ENCODE measurements at regions not wholly inside any gene's neighbourhood (a gene's known extent, or its start where the extent isn't known, plus 50 kb on each side); places are given as distances from the start of the nearest gene placed in this dataset.
"Not testable (repeated sequence)": the region's sequence is repeated elsewhere in the genome, so short reads cannot be mapped to it uniquely, and the experiment has no call there.

DNA sequence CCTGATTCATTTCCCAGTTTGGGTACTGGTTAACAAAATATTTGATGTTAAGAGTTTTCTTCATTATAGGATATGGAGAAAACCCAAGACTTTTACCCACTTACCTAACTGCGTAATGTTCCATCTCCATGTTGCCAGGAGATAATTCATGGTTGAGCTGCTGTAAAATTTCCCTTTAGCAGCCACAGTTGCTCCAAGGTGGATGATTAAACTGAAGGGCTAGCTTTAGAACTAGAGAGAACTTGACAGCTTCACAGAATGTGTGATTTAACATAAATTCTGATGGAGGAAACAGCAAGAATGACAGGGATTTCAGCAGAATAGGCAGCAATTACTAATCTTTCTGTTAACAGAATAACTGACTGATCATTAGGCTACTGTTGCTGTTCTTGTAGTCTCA, 236.1 kb downstream of the MEF2C start:
- no peaks in the 10 kb centered on the region for H3K4me1 ChIP-seq (ENCODE audit: control insufficient read depth, low read length)
- H3K27ac ChIP-seq (ENCODE audit: low read depth, low read length), result no peak overlapping the region
- no peaks in the 10 kb centered on the region for H3K9me3 ChIP-seq (ENCODE audit: control insufficient read depth, insufficient read depth, low read length)
- no peak overlapping the region for H3K4me3 ChIP-seq (ENCODE audit: low read length)
- no peaks in the 10 kb centered on the region for H4K20me1 ChIP-seq (ENCODE audit: control insufficient read depth, insufficient read depth, low read depth, low read length)
- H3K4me2 ChIP-seq (ENCODE audit: low read length), result no peak overlapping the region
- no peaks in the 10 kb centered on the region for H3K36me3 ChIP-seq (ENCODE audit: control insufficient read depth, low read length)
- H3K9me2 ChIP-seq (replicated peaks; ENCODE audit: control insufficient read depth, low read length), result no peaks in the 10 kb centered on the region
- H3K79me2 ChIP-seq (ENCODE audit: control insufficient read depth, low read length), result no peaks in the 10 kb centered on the region
- no peaks in the 10 kb centered on the region for H3F3A ChIP-seq (ENCODE audit: control insufficient read depth, insufficient read depth)
- TF ChIP-seq EZH2phosphoT487 (IDR thresholded peaks at IDR 0.05; ENCODE audit: borderline replicate concordance, low read length), result no peak
- no peak for TF ChIP-seq CTCF (IDR thresholded peaks at IDR 0.05; ENCODE audit: low read depth, low read length, poor library complexity, severe bottlenecking)
- no peaks in the 10 kb centered on the region for H3K27me3 ChIP-seq (ENCODE audit: control insufficient read depth, low read length)

GRCh38 chr5:88644676-88645075, 238.3 kb downstream of the MEF2C start:
- Histone ChIP-seq H3K4me3 (ENCODE audit: low read length) (no peak overlapping the region), H3F3A (ENCODE audit: control insufficient read depth, insufficient read depth) (no peaks in the 10 kb centered on the region), H3K79me2 (ENCODE audit: control insufficient read depth, low read length) (no peaks in the 10 kb centered on the region), H4K20me1 (ENCODE audit: control insufficient read depth, insufficient read depth, low read depth, low read length) (no peaks in the 10 kb centered on the region), H3K4me2 (ENCODE audit: low read length) (no peak overlapping the region), H3K36me3 (ENCODE audit: control insufficient read depth, low read length) (no peaks in the 10 kb centered on the region), H3K9me3 (ENCODE audit: control insufficient read depth, insufficient read depth, low read length) (no peaks in the 10 kb centered on the region), H3K27ac (ENCODE audit: low read depth, low read length) (no peak overlapping the region), H3K4me1 (ENCODE audit: control insufficient read depth, low read length) (no peaks in the 10 kb centered on the region), H3K27me3 (ENCODE audit: control insufficient read depth, low read length) (no peaks in the 10 kb centered on the region), H3K9me2 (replicated peaks; ENCODE audit: control insufficient read depth, low read length) (no peaks in the 10 kb centered on the region)
- TF ChIP-seq EZH2phosphoT487 (IDR thresholded peaks at IDR 0.05; ENCODE audit: borderline replicate concordance, low read length) (no peak), CTCF (IDR thresholded peaks at IDR 0.05; ENCODE audit: low read depth, low read length, poor library complexity, severe bottlenecking) (no peak)

DNA sequence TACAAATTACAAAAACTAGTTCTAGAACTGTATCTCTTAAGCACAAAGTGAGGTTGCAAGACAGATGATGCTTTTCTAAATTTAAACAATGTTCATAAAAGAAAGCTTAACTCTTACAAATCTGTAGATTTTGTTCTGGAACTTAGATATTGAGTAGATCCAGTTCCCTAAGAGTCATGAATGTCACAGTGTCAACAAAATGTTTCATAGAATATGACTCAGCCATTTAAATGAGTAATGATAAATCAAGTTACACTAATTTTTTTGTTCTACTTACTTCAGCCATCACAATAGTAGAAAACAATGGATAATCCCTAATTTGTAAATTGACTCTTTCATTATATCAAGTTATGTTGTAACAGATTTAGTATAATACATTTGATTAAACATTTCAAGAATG, 239.7 kb downstream of the MEF2C start:
- no peaks in the 10 kb centered on the region for H4K20me1 ChIP-seq (ENCODE audit: control insufficient read depth, insufficient read depth, low read depth, low read length)
- no peaks in the 10 kb centered on the region for H3K79me2 ChIP-seq (ENCODE audit: control insufficient read depth, low read length)
- H3K4me3 ChIP-seq (ENCODE audit: low read length), result no peak overlapping the region
- H3K9me2 ChIP-seq (replicated peaks; ENCODE audit: control insufficient read depth, low read length), result no peaks in the 10 kb centered on the region
- H3K36me3 ChIP-seq (ENCODE audit: control insufficient read depth, low read length), result no peaks in the 10 kb centered on the region
- H3K9me3 ChIP-seq (ENCODE audit: control insufficient read depth, insufficient read depth, low read length), result no peaks in the 10 kb centered on the region
- no peak overlapping the region for H3K27ac ChIP-seq (ENCODE audit: low read depth, low read length)
- no peaks in the 10 kb centered on the region for H3K27me3 ChIP-seq (ENCODE audit: control insufficient read depth, low read length)
- no peaks in the 10 kb centered on the region for H3K4me1 ChIP-seq (ENCODE audit: control insufficient read depth, low read length)
- no peak overlapping the region for H3K4me2 ChIP-seq (ENCODE audit: low read length)
- no peaks in the 10 kb centered on the region for H3F3A ChIP-seq (ENCODE audit: control insufficient read depth, insufficient read depth)
- TF ChIP-seq EZH2phosphoT487 (IDR thresholded peaks at IDR 0.05; ENCODE audit: borderline replicate concordance, low read length) (no peak), CTCF (IDR thresholded peaks at IDR 0.05; ENCODE audit: low read depth, low read length, poor library complexity, severe bottlenecking) (no peak)

- H3K4me3 ChIP-seq (ENCODE audit: low read length), result no peak overlapping the region
- H3K4me1 ChIP-seq (ENCODE audit: control insufficient read depth, low read length), result no peaks in the 10 kb centered on the region
- no peaks in the 10 kb centered on the region for H3K9me3 ChIP-seq (ENCODE audit: control insufficient read depth, insufficient read depth, low read length)
- no peak for TF ChIP-seq CTCF (IDR thresholded peaks at IDR 0.05; ENCODE audit: low read depth, low read length, poor library complexity, severe bottlenecking)
- no peak for TF ChIP-seq EZH2phosphoT487 (IDR thresholded peaks at IDR 0.05; ENCODE audit: borderline replicate concordance, low read length)
- no peak overlapping the region for H3K4me2 ChIP-seq (ENCODE audit: low read length)
- H3K9me2 ChIP-seq (replicated peaks; ENCODE audit: control insufficient read depth, low read length), result no peaks in the 10 kb centered on the region
- no peaks in the 10 kb centered on the region for H3K79me2 ChIP-seq (ENCODE audit: control insufficient read depth, low read length)
- no peaks in the 10 kb centered on the region for H3K36me3 ChIP-seq (ENCODE audit: control insufficient read depth, low read length)
- H3K27me3 ChIP-seq (ENCODE audit: control insufficient read depth, low read length), result no peaks in the 10 kb centered on the region
- no peaks in the 10 kb centered on the region for H4K20me1 ChIP-seq (ENCODE audit: control insufficient read depth, insufficient read depth, low read depth, low read length)
- H3K27ac ChIP-seq (ENCODE audit: low read depth, low read length), result no peak overlapping the region
- H3F3A ChIP-seq (ENCODE audit: control insufficient read depth, insufficient read depth), result no peaks in the 10 kb centered on the region
Observed at GRCh38 chr5:88634014-88634413, 249.0 kb downstream of the MEF2C start.

GRCh38 chr5:88622890-88623289, 260.1 kb downstream of the MEF2C start:
- H3K4me3 ChIP-seq (ENCODE audit: low read length); H3K9me2 ChIP-seq (replicated peaks; ENCODE audit: control insufficient read depth, low read length); H3F3A ChIP-seq (ENCODE audit: control insufficient read depth, insufficient read depth); H3K4me1 ChIP-seq (ENCODE audit: control insufficient read depth, low read length); H3K27me3 ChIP-seq (ENCODE audit: control insufficient read depth, low read length); H3K9me3 ChIP-seq (ENCODE audit: control insufficient read depth, insufficient read depth, low read length); H4K20me1 ChIP-seq (ENCODE audit: control insufficient read depth, insufficient read depth, low read depth, low read length); H3K79me2 ChIP-seq (ENCODE audit: control insufficient read depth, low read length); H3K4me2 ChIP-seq (ENCODE audit: low read length); H3K36me3 ChIP-seq (ENCODE audit: control insufficient read depth, low read length); H3K27ac ChIP-seq (ENCODE audit: low read depth, low read length): not testable (repeated sequence)

All from DOHH2 (cell line).